SK-N-SH (cell line): ENCODE measurements at regions not wholly inside any gene's neighbourhood (a gene's known extent, or its start where the extent isn't known, plus 50 kb on each side); places are given as distances from the start of the nearest gene placed in this dataset.

Source experiments
- CTCF ChIA-PET: fragments of 300-600, 350-600 bp; formaldehyde crosslinking; extraction: SDS; loops from one replicate; lab custom pipeline; 2021; lab: Yijun Ruan, JAX
- POLR2A ChIA-PET: fragments of 350-600 bp; sonication (Branson Sonifier 250); formaldehyde crosslinking; extraction: SDS; loops from one replicate; lab custom pipeline; 2020; ENCODE audit warnings: antibody characterized with exemption, inconsistent platforms; lab: Yijun Ruan, JAX
- DNase-seq: peaks from one replicate; pipeline ENCODE4 v3.0.0; 2012
- H2AFZ ChIP-seq: fragments of 200-600 bp; sonication (generic); 2 replicates; pipeline ENCODE4 v1.8.1; 2016; ENCODE audit warnings: antibody characterized with exemption, mild to moderate bottlenecking, low read depth
- H3F3A ChIP-seq: fragments of 200-600 bp; sonication (generic); replicated peaks from 2 replicates; pipeline ENCODE3; 2016; ENCODE audit warnings: antibody characterized with exemption, mild to moderate bottlenecking; ENCODE audit not compliant: insufficient read depth
- H3K27ac ChIP-seq, 2 experiments: fragments of 200-500 bp in 1 of 2; fragments of 200-600 bp in 1 of 2; sonication (Bioruptor generic) in 1 of 2; sonication (generic), shearing (Covaris generic) in 1 of 2; 2 replicates each; pipeline versions ENCODE4 v1.5.1 to v1.6.1; 2014 to 2016; ENCODE audit warnings: low read depth in 2 of 2, inconsistent platforms in 1 of 2, low read length in 1 of 2, mild to moderate bottlenecking in 1 of 2, mixed read lengths in 1 of 2
- H3K27me3 ChIP-seq: fragments of 200-600 bp; sonication (generic), shearing (Covaris generic); 2 replicates; pipeline ENCODE4 v1.6.1; 2016; ENCODE audit warnings: mixed run types; ENCODE audit not compliant: insufficient read depth
- H3K36me3 ChIP-seq, 2 experiments: fragments of 200-500 bp in 1 of 2; fragments of 200-600 bp in 1 of 2; sonication (Bioruptor generic) in 1 of 2; sonication (generic) in 1 of 2; replicated peaks in 1 of 2; 2 replicates each; pipeline versions ENCODE3 to v1.5.1; 2014 to 2016; ENCODE audit warnings: low read length in 1 of 2, mild to moderate bottlenecking in 1 of 2; ENCODE audit not compliant: insufficient read depth in 2 of 2, control insufficient read depth in 1 of 2
- H3K4me1 ChIP-seq, 2 experiments: fragments of 200-500 bp in 1 of 2; fragments of 200-600 bp in 1 of 2; sonication (Bioruptor generic) in 1 of 2; sonication (generic), shearing (Covaris generic) in 1 of 2; 2 replicates each; pipeline versions ENCODE4 v1.5.1 to v1.6.1; 2014 to 2016; ENCODE audit warnings: low read depth in 1 of 2, low read length in 1 of 2, mixed run types in 1 of 2; ENCODE audit not compliant: insufficient read depth in 2 of 2, control insufficient read depth in 1 of 2
- H3K4me2 ChIP-seq: fragments of 200-600 bp; sonication (generic), shearing (Covaris generic); 2 replicates; pipeline ENCODE4 v1.6.1; 2017; ENCODE audit warnings: mixed run types
- H3K4me3 ChIP-seq, 2 experiments: fragments of 200-500 bp in 1 of 2; fragments of 200-600 bp in 1 of 2; sonication (Bioruptor generic) in 1 of 2; sonication (generic), shearing (Covaris generic) in 1 of 2; 2 replicates each; pipeline versions ENCODE4 v1.5.1 to v1.8.1; 2014 to 2016; ENCODE audit warnings: low read depth in 2 of 2, inconsistent platforms in 1 of 2, low read length in 1 of 2, mild to moderate bottlenecking in 1 of 2, mixed read lengths in 1 of 2, moderate library complexity in 1 of 2
- H3K79me2 ChIP-seq: fragments of 200-600 bp; sonication (generic); 2 replicates; pipeline ENCODE4 v1.8.1; 2017; ENCODE audit warnings: mild to moderate bottlenecking; ENCODE audit not compliant: insufficient read depth
- H3K9ac ChIP-seq: fragments of 200-600 bp; sonication (generic); 2 replicates; pipeline ENCODE4 v1.6.1; 2017; ENCODE audit warnings: mixed run types
- H3K9me2 ChIP-seq: fragments of 200-600 bp; sonication (generic); 2 replicates; pipeline ENCODE4 v1.6.1; 2017; ENCODE audit warnings: mixed run types
- H3K9me3 ChIP-seq: fragments of 200-600 bp; sonication (generic); 2 replicates; pipeline ENCODE4 v1.6.1; 2017; ENCODE audit warnings: mixed run types, mild to moderate bottlenecking, moderate library complexity
- H4K20me1 ChIP-seq: fragments of 200-600 bp; sonication (generic); 2 replicates; pipeline ENCODE4 v1.6.1; 2017; ENCODE audit warnings: mild to moderate bottlenecking, mixed run types; ENCODE audit not compliant: insufficient read depth
- ELF1 ChIP-seq: IDR thresholded peaks from 2 replicates; pipeline ENCODE4 v1.4.0; 2012
- EP300 ChIP-seq, 2 experiments: IDR thresholded peaks; 2 replicates each; pipeline versions ENCODE4 v1.4.0 to v1.6.1; 2012; ENCODE audit warnings: borderline replicate concordance in 1 of 2, low read depth in 1 of 2, low read length in 1 of 2
- EZH2phosphoT487 ChIP-seq: fragments of 200-600 bp; sonication (generic); IDR thresholded peaks from 2 replicates; pipeline ENCODE4 v1.6.1; 2017; ENCODE audit warnings: low read depth, mixed run types, mild to moderate bottlenecking, antibody characterized with exemption, moderate library complexity, borderline replicate concordance
- GABPA ChIP-seq: IDR thresholded peaks from 2 replicates; pipeline ENCODE4 v1.4.0; 2012; ENCODE audit warnings: low read depth, mild to moderate bottlenecking
- GATA2 ChIP-seq: sonication (generic); formaldehyde crosslinking; IDR thresholded peaks from 2 replicates; pipeline ENCODE4 v1.5.0; 2020; ENCODE audit warnings: mild to moderate bottlenecking, missing genetic modification reagents
- MEF2A ChIP-seq: IDR thresholded peaks from 2 replicates; pipeline ENCODE4 v1.4.0; 2012; ENCODE audit warnings: low read depth, borderline replicate concordance
- NRF1 ChIP-seq: IDR thresholded peaks from 2 replicates; pipeline ENCODE4 v1.6.1; 2012; ENCODE audit warnings: low read depth, mild to moderate bottlenecking, low read length
- RCOR1 ChIP-seq: fragments of 150-350 bp; IDR thresholded peaks from 2 replicates; pipeline ENCODE4 v1.6.1; 2017; ENCODE audit warnings: antibody characterized with exemption, low read length
- RXRA ChIP-seq: IDR thresholded peaks from 2 replicates; pipeline ENCODE4 v1.4.0; 2012; ENCODE audit warnings: low read depth, mild to moderate bottlenecking, borderline replicate concordance
- SIN3A ChIP-seq: IDR thresholded peaks from 2 replicates; pipeline ENCODE4 v1.6.1; 2012; ENCODE audit warnings: low read depth, mild to moderate bottlenecking, low read length, moderate library complexity, borderline replicate concordance
- TAF1 ChIP-seq: IDR thresholded peaks from 2 replicates; pipeline ENCODE4 v1.6.1; 2012; ENCODE audit warnings: low read depth, mild to moderate bottlenecking, low read length, moderate library complexity, borderline replicate concordance
- TCF12 ChIP-seq: IDR thresholded peaks from 2 replicates; pipeline ENCODE4 v1.4.0; 2012
- TEAD4 ChIP-seq: IDR thresholded peaks from 2 replicates; pipeline ENCODE4 v1.4.0; 2012; ENCODE audit warnings: mild to moderate bottlenecking, borderline replicate concordance; ENCODE audit not compliant: insufficient read depth
- WGBS: methylation state at CpG from one replicate; pipeline ENCODE4 v1.1.6; 2017; ENCODE audit warnings: low lambda C conversion rate; 5-methylcytosine and 5-hydroxymethylcytosine counted together
- TF ChIP-seq, protein P1 (sequence below): IDR thresholded peaks from 2 replicates; pipeline ENCODE4; 2012
- TF ChIP-seq, protein P2 (sequence below): IDR thresholded peaks from 2 replicates; pipeline ENCODE4 v1.4.0; 2012; ENCODE audit warnings: low read depth, borderline replicate concordance

DNA sequence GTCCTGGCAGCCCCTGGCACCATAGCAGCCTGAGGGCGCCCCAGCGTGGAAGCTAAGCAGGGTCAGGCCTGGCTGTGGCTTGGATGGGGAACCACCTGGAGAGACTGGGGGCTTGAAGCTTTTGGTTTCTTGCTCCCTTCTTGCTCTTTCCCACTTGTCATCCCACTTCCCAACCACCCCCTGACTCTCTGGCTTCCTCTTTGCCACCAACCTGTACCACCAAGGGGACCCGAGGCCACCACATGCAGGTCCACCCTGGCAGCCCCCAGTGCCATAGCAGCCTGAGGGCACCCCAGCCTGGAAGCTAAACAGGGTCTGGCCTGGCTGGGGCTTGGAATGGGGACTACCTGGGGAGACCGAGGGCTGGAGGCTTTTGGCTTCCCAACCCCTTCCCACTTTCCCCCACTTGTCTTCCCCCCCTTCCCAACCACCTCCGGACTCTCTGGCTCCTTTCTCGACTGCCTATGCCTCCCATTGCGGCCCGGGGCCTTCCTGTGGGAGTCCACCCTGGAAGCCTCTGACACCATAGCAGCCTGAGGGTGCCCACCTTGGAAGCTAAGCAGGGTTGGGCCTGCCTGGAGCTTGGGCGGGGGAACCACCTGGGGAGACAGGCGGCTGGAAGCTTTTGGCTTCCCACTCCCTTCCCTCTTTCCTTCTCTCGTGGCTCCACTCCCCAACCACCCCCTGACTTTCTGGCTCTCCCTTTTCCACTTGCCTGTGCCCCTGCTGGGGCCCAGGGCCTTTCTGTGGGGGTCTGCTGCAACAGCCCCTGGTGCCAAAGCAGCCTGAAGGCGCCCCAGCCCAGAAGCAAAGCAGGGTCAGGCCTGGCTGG, 2294.4 kb downstream of the TP53TG3F start:
- 11% methylated on average over 12 of the region's 12 CpGs for WGBS
- H3K9ac ChIP-seq, result no peak overlapping the region
- H3K4me3 ChIP-seq, result no peak overlapping the region
- no peaks in the 10 kb centered on the region for H3K9me3 ChIP-seq
- CTCF ChIA-PET, result no interaction called here
- TF ChIP-seq ELF1 (no peak), EP300 (IDR thresholded peaks at IDR 0.05; ENCODE audit: borderline replicate concordance in 1 of 2, low read depth in 1 of 2, low read length in 1 of 2) (no peak), GATA2 (CRISPR knock-in tag) (no peak), TCF12 (no peak), EZH2phosphoT487 (no peak), GABPA (no peak), NRF1 (no peak), TAF1 (no peak), SIN3A (no peak), RXRA (no peak), RCOR1 (no peak), TEAD4 (no peak), MEF2A (no peak)
- TF ChIP-seq, protein P1, sequence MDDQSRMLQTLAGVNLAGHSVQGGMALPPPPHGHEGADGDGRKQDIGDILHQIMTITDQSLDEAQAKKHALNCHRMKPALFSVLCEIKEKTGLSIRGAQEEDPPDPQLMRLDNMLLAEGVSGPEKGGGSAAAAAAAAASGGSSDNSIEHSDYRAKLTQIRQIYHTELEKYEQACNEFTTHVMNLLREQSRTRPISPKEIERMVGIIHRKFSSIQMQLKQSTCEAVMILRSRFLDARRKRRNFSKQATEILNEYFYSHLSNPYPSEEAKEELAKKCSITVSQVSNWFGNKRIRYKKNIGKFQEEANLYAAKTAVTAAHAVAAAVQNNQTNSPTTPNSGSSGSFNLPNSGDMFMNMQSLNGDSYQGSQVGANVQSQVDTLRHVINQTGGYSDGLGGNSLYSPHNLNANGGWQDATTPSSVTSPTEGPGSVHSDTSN, result no peak
- TF ChIP-seq, protein P2, sequence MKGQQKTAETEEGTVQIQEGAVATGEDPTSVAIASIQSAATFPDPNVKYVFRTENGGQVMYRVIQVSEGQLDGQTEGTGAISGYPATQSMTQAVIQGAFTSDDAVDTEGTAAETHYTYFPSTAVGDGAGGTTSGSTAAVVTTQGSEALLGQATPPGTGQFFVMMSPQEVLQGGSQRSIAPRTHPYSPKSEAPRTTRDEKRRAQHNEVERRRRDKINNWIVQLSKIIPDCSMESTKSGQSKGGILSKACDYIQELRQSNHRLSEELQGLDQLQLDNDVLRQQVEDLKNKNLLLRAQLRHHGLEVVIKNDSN, result no peak
- TF ChIP-seq, all 33 proteins: peak for 0
- Histone ChIP-seq H3K9me2 (no peaks in the 10 kb centered on the region), H3K27ac (no peak overlapping the region), H4K20me1 (no peaks in the 10 kb centered on the region), H3K27me3 (no peaks in the 10 kb centered on the region), H3K36me3 (no peaks in the 10 kb centered on the region), H3K4me1 (no peaks in the 10 kb centered on the region), H2AFZ (no peak overlapping the region), H3F3A (no peaks in the 10 kb centered on the region), H3K79me2 (no peaks in the 10 kb centered on the region), H3K4me2 (no peak overlapping the region)
- POLR2A ChIA-PET, result no interaction called here
- no peak for DNase-seq
